Kasumi-1 (cell line): ENCODE measurements at regions not wholly inside any gene's neighbourhood (a gene's known extent, or its start where the extent isn't known, plus 50 kb on each side); places are given as distances from the start of the nearest gene placed in this dataset.
A peak's percentile ranks its signal among the peaks of the same experiment; 100 is the strongest.

ENCODE experiments used
- DNase-seq, 2 experiments: peaks; one replicate each; lab custom pipeline; 2025; lab: John Stamatoyannopoulos, UW

GRCh38 chr17:79342376-79342775 lies 267.8 kb downstream of the ENGASE start:
- no peak for DNase-seq

GRCh38 chr17:79341816-79342215 lies 267.2 kb downstream of the ENGASE start:
- DNase-seq, result no peak

- no peak for DNase-seq
Observed at GRCh38 chr17:79341222-79341780, 266.7 kb downstream of the ENGASE start.

DNA sequence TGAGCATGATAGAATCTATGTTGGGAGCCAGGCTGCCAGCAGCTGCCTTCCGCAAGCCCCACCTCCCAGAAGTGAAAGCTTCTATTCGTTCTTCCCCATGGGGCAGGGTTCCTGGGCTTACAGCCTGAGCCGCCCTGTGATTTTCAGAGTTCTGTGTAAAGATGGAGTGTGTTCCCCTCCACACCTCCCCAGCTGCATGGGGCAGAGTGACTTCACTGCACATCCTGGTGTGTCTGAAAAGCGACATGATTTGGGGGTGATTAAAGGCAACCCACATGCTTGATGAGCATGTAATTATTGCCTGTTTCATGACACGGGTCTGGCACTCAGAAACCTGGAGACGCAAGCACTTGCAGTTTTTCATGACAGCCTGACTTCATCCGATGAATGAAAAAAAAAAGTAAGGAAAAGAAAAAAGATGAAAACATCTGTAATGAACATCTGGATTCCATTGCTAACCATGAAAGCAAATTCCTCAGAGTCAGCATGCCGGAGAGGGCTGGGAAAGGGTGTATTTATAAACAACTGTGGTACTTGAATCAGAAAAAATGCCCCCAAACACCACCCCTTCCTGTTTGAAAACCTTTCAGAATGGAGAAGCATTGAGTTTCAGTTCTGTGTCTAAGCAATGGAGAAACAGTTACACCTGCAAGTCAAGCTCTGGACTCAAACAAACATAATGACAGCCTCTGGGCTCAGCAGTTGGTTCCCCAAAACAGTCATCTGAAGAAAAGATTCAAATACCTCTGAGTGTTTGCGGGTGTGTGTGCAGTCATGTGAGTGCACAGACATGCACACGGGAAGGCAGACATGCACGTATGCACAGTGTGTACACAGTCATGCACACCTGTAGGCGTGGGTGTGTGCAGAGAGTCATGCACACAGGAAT lies 266.0 kb downstream of the ENGASE start:
- no peak for DNase-seq

GRCh38 chr17:79339321-79339720 lies 264.7 kb downstream of the ENGASE start:
- DNase-seq, result no peak

GRCh38 chr17:79338604-79339003 lies 264.0 kb downstream of the ENGASE start:
- DNase-seq, result no peak

DNA sequence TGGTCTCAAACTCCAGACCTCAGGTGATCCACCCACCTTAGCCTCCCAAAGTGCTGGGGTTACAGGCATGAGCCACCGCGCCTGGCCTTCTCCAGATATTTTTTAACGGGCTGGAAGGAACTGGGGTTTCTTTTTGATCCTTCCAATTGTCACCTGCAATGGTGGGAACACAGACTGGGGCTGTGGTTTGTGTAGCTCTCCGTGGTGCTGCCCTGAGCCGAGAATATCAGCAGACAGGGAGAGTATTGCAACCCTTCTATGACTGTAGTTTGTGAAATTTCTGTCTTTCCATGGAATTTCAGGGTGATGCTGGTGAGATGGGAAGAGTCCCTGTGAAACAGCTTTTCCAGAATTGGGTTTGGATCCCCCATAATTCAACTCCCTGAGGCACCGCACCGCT lies 263.5 kb downstream of the ENGASE start:
- peak in 1 of 2 experiments; percentile 2 for DNase-seq

DNA sequence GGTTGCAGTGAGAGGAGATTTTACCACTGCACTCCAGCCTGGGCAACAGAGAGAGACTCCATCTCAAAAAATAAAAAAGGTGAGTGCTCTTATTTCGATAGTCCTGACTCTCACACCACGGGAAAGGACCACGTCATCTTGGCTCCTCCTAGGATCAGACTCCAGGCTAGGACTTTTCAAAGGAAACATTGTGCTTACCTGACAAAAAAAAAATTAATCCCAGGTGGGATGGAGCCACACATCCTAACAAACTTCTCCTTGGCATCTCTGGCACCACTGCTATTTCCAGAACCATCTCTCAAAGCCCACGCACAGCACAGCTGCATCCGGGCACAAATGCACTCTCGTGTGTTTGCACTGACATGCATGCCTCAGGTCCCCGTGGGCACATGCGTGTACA lies 262.4 kb downstream of the ENGASE start:
- DNase-seq, result no peak

DNA sequence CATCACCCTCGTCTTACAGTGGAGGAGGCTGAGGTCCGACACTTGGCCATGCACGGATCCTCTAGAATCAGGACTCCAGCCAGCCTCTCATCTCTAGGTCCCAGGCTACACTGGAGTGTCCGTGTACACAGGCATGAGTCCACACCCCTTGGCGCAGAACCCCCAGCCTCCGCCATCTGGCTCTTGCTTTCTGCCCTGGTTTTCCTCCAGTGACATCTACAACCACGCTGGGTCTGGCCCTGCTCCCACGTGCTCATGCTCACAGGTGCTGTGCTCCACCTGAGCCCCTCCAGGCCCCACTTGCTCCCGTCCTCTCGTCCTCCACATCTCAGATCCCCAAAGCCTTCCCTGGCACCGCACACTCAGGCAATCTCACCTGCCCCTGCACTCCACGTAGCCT lies 260.8 kb downstream of the ENGASE start:
- DNase-seq, result no peak

DNA sequence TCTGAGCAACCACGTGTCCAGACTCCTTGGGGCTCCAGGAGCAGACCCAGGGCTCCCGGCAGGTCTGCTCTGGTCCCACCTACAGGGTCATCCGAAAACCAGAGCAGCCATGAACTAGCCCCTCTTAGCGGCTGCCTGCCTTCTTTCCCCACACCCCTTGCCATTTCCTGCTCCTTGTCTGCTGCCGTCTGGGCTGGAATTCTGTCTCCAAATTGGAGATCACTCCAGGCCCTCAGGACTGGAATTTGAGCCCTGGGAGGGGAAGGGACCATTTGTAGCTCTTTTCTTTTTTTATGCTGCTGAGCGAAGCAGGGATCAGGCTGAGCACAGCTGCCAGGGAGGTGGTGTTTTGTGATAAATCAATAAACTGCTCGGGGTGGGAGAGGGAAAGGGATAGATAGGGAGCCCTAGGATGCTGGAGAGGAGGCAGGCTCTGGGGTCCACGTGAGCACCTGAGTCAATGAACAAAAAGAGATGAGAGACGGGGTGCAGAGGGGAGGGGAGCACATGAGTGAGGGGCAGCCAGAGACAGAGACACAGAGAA lies 257.5 kb downstream of the ENGASE start:
- no peak for DNase-seq

GRCh38 chr17:79331492-79331891 lies 256.9 kb downstream of the ENGASE start:
- no peak for DNase-seq

- DNase-seq, result no peak
Observed at GRCh38 chr17:79330696-79331095, 256.1 kb downstream of the ENGASE start.

GRCh38 chr17:79330229-79330628 lies 255.6 kb downstream of the ENGASE start:
- DNase-seq, result no peak

DNA sequence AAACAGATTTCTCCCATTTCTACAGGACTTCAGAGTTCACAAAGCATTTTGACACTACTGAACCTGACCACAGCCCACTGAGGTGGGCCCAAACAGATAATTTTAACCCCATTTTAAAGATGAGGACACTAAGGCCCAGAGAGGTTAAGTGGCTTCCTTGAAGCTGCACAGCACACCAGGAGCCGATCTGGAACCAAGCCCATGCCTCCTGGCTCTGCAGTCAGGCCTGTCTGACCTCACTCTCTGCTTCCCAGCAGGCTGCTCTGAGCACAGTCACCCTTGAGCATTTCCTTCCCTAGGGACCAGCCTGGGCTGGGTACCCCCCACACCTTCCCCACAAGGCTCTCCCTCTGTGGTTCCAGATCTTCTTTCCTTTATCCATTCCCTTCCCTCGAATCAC lies 252.2 kb downstream of the ENGASE start:
- no peak for DNase-seq

GRCh38 chr17:79325709-79326430 lies 251.2 kb downstream of the ENGASE start:
- peak in 1 of 2 experiments; percentile 17 for DNase-seq

- no peak for DNase-seq
Observed at GRCh38 chr17:79324194-79324593, 249.6 kb downstream of the ENGASE start.

- no peak for DNase-seq
Observed at GRCh38 chr17:79323566-79323965, 248.9 kb downstream of the ENGASE start.

- DNase-seq, result no peak
Observed at GRCh38 chr17:79322211-79323123, 247.8 kb downstream of the ENGASE start.

DNA sequence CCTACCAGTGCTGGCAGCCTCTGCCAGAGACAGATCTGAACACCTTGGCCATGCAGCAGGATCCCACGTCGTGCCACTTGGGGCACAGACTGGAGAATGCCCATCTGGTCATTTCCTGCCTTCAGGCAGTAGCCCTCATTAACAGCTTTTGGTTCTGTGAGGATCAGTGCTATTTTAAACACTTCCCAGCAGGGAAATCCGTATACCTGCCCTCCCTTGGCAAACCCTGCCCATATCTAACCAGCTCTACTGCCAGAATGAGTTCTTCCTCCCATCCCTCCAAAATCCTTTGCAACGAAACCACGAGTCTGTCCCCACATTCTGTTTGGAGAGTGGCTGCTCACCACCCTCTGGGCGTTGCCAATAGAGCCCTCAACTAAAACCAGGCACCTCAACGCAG lies 245.7 kb downstream of the ENGASE start:
- DNase-seq, result no peak

- DNase-seq, result no peak
Observed at GRCh38 chr17:79317916-79318315, 243.3 kb downstream of the ENGASE start.

DNA sequence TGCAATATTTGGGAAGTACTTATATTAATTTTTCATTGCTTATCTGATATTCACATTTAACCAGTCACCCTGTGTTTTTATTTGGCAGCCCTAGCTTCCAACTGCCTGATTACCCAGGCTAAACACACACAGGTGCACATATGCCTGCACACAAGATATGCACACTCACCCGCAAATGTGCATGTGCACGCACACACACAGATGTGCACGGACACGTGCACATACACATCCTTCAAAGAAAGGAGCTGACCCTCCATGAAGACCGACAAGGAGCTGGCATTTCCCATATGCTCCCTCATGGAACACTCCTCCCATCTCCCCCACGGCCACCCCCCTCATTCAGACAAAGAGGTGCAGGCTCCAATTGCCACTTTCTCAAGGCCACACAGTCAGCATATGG lies 242.2 kb downstream of the ENGASE start:
- no peak for DNase-seq
